ENCODE measurements at regions not wholly inside any gene's neighbourhood (a gene's known extent, or its start where the extent isn't known, plus 50 kb on each side); places are given as distances from the start of the nearest gene placed in this dataset.

DNA sequence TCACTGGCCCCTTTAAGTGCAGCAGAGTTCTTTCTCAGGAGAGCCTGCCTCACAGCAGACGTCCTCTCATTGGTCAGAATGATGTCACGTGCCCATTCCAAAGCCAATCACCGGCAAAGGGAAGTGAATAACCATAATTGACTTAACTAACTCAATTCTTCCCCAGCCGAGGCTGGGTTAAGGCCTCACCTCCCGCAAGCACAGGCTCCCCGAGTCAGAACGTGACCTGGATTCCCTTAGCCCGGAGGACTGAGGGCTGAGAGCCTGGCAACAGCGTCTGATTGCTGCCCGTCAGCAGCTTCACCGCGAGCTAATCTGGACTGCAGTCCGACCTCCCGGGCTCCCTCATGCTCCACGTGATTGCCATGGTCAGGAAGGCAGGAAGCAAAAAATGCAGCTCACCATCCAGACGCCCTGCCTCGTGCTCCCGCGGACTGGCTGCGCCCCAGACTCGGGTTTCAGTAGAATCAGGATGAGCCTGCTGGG, 92.1 kb upstream of the FZD10 start:
- peak overlapping the region in 1 of 2 donors; percentile 37 for H3K27ac ChIP-seq (ENCODE audit: low read depth in 1 of 2, low read length in 2 of 2)
- no peaks in the 10 kb centered on the region for H3K4me1 ChIP-seq (ENCODE audit: control insufficient read depth in 4 of 4, insufficient read depth in 4 of 4, low read length in 3 of 4)
- TF ChIP-seq FOXA1 (IDR thresholded peaks at IDR 0.05) = no peak
- TF ChIP-seq, protein P1, sequence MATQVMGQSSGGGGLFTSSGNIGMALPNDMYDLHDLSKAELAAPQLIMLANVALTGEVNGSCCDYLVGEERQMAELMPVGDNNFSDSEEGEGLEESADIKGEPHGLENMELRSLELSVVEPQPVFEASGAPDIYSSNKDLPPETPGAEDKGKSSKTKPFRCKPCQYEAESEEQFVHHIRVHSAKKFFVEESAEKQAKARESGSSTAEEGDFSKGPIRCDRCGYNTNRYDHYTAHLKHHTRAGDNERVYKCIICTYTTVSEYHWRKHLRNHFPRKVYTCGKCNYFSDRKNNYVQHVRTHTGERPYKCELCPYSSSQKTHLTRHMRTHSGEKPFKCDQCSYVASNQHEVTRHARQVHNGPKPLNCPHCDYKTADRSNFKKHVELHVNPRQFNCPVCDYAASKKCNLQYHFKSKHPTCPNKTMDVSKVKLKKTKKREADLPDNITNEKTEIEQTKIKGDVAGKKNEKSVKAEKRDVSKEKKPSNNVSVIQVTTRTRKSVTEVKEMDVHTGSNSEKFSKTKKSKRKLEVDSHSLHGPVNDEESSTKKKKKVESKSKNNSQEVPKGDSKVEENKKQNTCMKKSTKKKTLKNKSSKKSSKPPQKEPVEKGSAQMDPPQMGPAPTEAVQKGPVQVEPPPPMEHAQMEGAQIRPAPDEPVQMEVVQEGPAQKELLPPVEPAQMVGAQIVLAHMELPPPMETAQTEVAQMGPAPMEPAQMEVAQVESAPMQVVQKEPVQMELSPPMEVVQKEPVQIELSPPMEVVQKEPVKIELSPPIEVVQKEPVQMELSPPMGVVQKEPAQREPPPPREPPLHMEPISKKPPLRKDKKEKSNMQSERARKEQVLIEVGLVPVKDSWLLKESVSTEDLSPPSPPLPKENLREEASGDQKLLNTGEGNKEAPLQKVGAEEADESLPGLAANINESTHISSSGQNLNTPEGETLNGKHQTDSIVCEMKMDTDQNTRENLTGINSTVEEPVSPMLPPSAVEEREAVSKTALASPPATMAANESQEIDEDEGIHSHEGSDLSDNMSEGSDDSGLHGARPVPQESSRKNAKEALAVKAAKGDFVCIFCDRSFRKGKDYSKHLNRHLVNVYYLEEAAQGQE (IDR thresholded peaks at IDR 0.05) = no peak
- TF ChIP-seq, protein P2, sequence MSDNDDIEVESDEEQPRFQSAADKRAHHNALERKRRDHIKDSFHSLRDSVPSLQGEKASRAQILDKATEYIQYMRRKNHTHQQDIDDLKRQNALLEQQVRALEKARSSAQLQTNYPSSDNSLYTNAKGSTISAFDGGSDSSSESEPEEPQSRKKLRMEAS (IDR thresholded peaks at IDR 0.05) = peak; percentile 73
- no peaks in the 10 kb centered on the region for H3K27me3 ChIP-seq (ENCODE audit: control insufficient read depth in 4 of 4, insufficient read depth in 4 of 4, low read length in 3 of 4)
- no peaks in the 10 kb centered on the region for H3K36me3 ChIP-seq (ENCODE audit: control insufficient read depth in 4 of 4, insufficient read depth in 3 of 4, low read depth in 1 of 4, low read length in 3 of 4)
- DNase-seq (ENCODE audit: low spot score) = no peak
- 54% methylated on average over 21 of the region's 21 CpGs for WGBS
- H3K4me3 ChIP-seq (ENCODE audit: low read depth in 1 of 3, low read length in 3 of 3) = no peak overlapping the region
- no peak overlapping the region for H3K9ac ChIP-seq (ENCODE audit: low read depth in 1 of 2, low read length in 2 of 2)
- no peaks in the 10 kb centered on the region for H3K9me3 ChIP-seq (ENCODE audit: control insufficient read depth in 4 of 4, low read length in 3 of 4)

DNA sequence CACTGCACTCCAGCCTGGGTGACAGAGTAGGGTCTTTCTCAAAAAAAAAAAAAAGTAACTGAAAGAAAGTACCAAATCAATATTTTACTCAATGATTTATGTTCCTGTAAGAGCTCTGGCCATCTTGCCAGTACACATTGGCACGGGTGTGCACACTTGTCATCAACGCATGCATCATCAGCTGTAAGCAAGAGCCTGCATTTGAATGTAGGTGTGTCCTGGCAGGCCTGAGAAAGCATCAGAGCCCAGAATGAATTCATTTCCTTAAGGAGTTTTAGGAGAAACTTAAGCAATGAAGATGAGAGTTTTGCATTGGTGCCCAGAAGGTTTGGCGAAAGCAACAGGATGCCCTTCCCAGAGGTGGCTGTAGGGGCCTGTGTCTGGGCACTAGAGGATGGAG, 88.5 kb upstream of the FZD10 start:
- H3K27me3 ChIP-seq (ENCODE audit: control insufficient read depth in 4 of 4, insufficient read depth in 4 of 4, low read length in 3 of 4) = peaks cover 0 to 2% (median 0%) of the 10 kb centered on the region in 4 donors
- no peaks in the 10 kb centered on the region for H3K4me1 ChIP-seq (ENCODE audit: control insufficient read depth in 4 of 4, insufficient read depth in 4 of 4, low read length in 3 of 4)
- DNase-seq (ENCODE audit: low spot score) = no peak
- WGBS = 87% methylated on average over 3 of the region's 3 CpGs
- no peaks in the 10 kb centered on the region for H3K36me3 ChIP-seq (ENCODE audit: control insufficient read depth in 4 of 4, insufficient read depth in 3 of 4, low read depth in 1 of 4, low read length in 3 of 4)
- H3K9ac ChIP-seq (ENCODE audit: low read depth in 1 of 2, low read length in 2 of 2) = no peak overlapping the region
- no peak overlapping the region for H3K4me3 ChIP-seq (ENCODE audit: low read depth in 1 of 3, low read length in 3 of 3)
- no peak overlapping the region for H3K27ac ChIP-seq (ENCODE audit: low read depth in 1 of 2, low read length in 2 of 2)
- no peak for TF ChIP-seq HNF4G (IDR thresholded peaks at IDR 0.05)
- TF ChIP-seq GABPA (IDR thresholded peaks at IDR 0.05 in 1 of 2, conservative IDR thresholded peaks at IDR 0.05 in 1 of 2) = no peak
- H3K9me3 ChIP-seq (ENCODE audit: control insufficient read depth in 4 of 4, low read length in 3 of 4) = peaks cover 0 to 6% (median 2%) of the 10 kb centered on the region in 4 donors

DNA sequence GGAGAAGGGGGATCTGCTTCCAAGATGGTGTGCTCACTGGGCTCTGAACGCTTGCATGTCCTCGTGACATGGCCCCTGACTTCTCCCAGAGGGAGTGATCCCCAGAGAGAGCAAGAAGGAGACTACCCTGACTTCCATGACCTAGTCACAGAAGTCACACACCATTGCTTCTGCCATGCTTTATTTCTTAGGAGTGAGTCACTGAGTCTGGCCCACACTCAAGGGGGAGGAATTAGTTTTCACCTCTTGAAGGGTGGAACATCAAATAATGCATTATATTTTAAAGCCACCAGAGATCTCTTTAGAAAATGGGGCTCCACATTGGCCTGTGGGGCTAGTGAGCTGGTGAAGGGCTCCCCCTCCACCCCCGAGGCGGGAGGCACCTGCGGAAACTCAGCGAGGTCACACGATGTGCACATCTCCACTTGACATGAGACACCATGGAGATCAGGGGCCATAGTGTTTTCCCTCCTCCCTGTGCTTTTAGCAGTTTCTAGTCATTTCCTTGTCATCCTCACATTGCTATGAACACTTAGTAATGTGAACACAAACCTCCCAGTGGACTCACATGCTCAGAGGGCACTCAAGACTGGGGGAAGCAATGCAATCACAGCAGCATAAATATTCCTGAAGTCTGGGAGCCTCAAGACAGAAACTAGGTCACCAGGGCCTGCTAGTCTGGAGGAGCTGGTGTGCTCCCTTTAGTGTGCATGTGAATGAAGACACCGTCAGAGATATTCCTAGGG, 87.4 kb upstream of the FZD10 start:
- no peak overlapping the region for H3K9ac ChIP-seq (ENCODE audit: low read depth in 1 of 2, low read length in 2 of 2)
- no peaks in the 10 kb centered on the region for H3K36me3 ChIP-seq (ENCODE audit: control insufficient read depth in 4 of 4, insufficient read depth in 3 of 4, low read depth in 1 of 4, low read length in 3 of 4)
- TF ChIP-seq, protein P1 (IDR thresholded peaks at IDR 0.05) = no peak
- no peaks in the 10 kb centered on the region for H3K4me1 ChIP-seq (ENCODE audit: control insufficient read depth in 4 of 4, insufficient read depth in 4 of 4, low read length in 3 of 4)
- no peak overlapping the region for H3K4me3 ChIP-seq (ENCODE audit: low read depth in 1 of 3, low read length in 3 of 3)
- H3K27ac ChIP-seq (ENCODE audit: low read depth in 1 of 2, low read length in 2 of 2) = no peak overlapping the region
- H3K9me3 ChIP-seq (ENCODE audit: control insufficient read depth in 4 of 4, low read length in 3 of 4) = peaks cover 0 to 6% (median 2%) of the 10 kb centered on the region in 4 donors
- H3K27me3 ChIP-seq (ENCODE audit: control insufficient read depth in 4 of 4, insufficient read depth in 4 of 4, low read length in 3 of 4) = peaks cover 0 to 2% (median 0%) of the 10 kb centered on the region in 4 donors
- 87% methylated on average over 8 of the region's 8 CpGs for WGBS
- DNase-seq (ENCODE audit: low spot score) = no peak

All from liver (tissue), 7 donors.